ENCODE measurements at regions not wholly inside any gene's neighbourhood (a gene's known extent, or its start where the extent isn't known, plus 50 kb on each side); places are given as distances from the start of the nearest gene placed in this dataset.
"Not testable (repeated sequence)": the region's sequence is repeated elsewhere in the genome, so short reads cannot be mapped to it uniquely, and the experiment has no call there.

DNA sequence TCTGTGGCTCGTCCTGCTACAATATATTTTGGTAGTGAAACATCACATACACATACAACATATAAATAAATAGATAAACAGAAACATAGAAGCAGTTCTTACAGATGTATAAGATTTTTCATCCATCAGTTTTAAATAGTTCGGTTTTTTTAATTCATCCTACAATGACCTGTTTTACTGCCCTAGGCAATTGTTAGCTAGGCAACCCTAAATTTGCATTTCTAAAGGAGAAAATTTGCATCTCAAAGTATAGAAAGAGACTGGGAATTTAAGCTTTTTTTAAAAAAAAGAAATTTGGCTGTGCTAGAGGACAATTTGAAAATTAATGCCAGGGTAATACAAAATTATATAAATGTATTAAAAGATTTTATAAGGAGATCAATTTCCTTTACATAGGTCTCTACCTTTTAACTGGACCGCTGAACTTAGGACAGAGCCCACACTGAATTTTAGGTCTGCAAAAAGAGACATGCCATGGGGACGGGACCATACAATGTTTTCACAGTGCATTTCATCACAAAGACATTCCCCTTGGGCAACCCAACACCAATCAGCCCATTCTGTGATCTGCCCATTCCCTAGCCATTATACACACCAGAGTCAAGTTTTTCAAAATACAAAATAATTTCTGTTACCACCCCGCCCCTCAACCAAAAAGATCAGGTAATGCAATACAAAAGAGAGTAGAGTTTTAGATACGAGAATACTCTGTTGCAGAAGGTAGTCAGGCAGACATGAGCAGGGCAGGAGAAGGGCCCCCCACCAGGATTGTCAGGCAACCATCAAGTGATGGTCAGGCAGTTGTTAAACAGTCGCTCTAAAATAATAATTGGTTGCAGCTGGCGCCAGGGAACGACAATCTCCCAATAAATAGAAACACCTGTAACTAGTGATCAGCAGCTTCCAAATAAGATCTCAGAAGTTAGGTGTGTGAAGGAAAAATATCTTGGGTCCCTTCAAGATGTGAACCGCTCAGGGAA is 299.7 kb upstream of the SGCG start:
- H3K4me3 ChIP-seq (ENCODE audit: low read length) = no peak overlapping the region
- no peaks in the 10 kb centered on the region for H3K9me3 ChIP-seq (ENCODE audit: control insufficient read depth, low read length)
- no peaks in the 10 kb centered on the region for H3K4me1 ChIP-seq (ENCODE audit: control insufficient read depth, insufficient read depth, low read length)
- no peak for ATAC-seq
- intact Hi-C loops (cut with DNase I) = no loop called here
- WGBS = 82% methylated on average over 10 of the region's 10 CpGs
- no peaks in the 10 kb centered on the region for H3K27me3 ChIP-seq (ENCODE audit: control insufficient read depth, insufficient read depth)
- H3K27ac ChIP-seq (ENCODE audit: low read length) = no peak overlapping the region
- no peak for DNase-seq

DNA sequence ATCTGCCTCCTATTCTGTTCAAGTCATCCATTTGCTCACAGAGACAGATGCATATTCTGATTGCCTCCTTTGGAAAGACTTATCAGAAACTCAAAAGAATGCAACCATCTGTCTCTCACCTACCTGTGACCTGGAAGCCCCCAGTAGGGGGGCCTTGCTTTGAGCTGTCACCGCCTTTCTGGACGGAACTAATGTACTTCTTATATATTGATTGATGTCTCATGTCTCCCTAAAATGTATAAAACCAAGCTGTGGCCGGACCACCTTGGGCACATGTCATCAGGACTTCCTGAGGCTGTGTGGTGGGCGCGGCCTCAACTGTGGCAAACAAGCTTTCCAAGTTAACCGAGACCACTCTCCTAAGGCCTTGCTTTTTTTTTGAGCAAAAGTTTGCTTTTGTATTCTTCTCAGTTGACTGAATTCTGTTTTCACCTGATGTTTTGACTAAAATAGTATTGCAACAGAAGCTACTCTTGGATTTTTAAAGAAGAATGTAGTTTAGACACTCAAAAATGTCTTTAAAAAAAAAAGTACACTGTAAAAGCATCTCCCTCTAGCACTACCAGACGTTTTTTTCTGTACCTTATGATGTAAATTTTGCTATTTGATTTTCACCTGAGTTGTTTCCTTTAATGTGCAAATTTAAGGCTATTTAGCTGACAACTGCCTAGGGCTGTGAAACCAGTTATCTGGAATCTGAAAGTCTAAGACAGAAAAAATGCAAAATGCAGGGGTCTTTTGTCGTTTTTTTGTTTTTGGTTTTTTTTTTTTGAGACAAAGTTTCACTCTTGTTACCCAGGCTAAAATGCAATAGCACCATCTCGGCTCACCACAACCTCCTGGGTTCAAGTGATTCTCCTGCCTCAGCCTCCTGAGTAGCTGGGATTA is 298.8 kb upstream of the SGCG start:
- intact Hi-C loops (cut with DNase I); H3K27me3 ChIP-seq (ENCODE audit: control insufficient read depth, insufficient read depth); H3K9me3 ChIP-seq (ENCODE audit: control insufficient read depth, low read length); DNase-seq; H3K4me1 ChIP-seq (ENCODE audit: control insufficient read depth, insufficient read depth, low read length); ATAC-seq; H3K4me3 ChIP-seq (ENCODE audit: low read length); H3K27ac ChIP-seq (ENCODE audit: low read length): not testable (repeated sequence)
- WGBS = 70% methylated on average over 9 of the region's 9 CpGs

DNA sequence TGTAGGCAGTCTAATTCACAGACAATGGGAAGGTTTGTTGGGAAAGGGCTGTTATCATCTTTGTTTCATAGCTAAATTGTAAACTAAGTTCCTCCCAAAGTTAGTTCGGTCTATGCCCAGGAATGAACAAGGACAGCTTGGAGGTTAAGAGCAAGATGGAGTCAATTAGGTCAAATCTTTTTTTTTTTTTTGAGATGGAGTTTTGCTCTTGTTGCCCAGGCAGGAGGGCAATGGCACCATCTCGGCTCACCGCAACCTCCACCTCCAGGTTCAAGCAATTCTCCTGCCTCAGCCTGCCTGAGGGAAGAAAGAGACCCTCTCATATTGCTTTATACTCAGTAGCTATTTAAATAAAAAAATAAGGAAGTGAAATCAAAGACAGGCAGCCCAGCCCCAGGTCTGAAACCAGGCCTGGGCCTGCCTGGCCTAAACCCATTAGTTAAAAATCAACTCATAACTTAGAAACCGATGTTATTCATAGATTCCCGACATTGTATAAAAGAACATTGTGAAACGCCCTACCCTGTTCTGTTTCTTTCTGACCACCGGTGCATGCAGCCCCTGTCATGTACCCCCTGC is 297.4 kb upstream of the SGCG start:
- WGBS = 82% methylated on average over 7 of the region's 7 CpGs
- intact Hi-C loops (cut with DNase I) = no loop called here
- no peak for DNase-seq
- Histone ChIP-seq H3K9me3 (ENCODE audit: control insufficient read depth, low read length) (no peaks in the 10 kb centered on the region), H3K27ac (ENCODE audit: low read length) (no peak overlapping the region), H3K27me3 (ENCODE audit: control insufficient read depth, insufficient read depth) (no peaks in the 10 kb centered on the region), H3K4me1 (ENCODE audit: control insufficient read depth, insufficient read depth, low read length) (no peaks in the 10 kb centered on the region), H3K4me3 (ENCODE audit: low read length) (no peak overlapping the region)
- ATAC-seq = no peak

DNA sequence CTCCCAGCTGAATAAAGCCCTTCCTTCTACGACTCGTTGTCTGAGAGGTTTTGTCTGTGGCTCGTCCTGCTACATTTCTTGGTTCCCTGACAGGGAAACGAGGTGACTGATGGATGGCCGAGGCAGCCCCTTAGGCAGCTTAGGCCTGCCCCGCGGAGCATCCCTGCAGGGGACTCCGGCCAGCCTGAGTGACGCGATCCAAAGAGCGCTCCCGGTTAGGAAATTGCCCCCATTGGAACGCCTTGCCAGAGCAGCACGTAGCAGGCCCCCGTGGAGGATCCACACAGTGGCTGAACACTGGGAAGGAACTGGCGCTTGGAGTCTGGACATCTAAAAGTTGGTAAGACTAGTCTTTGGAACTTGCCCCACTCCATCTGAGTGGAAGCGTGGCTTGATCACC is 296.8 kb upstream of the SGCG start:
- DNase-seq = no peak
- intact Hi-C loops (cut with DNase I) = no loop called here
- H3K27ac ChIP-seq (ENCODE audit: low read length) = no peak overlapping the region
- no peaks in the 10 kb centered on the region for H3K9me3 ChIP-seq (ENCODE audit: control insufficient read depth, low read length)
- ATAC-seq = no peak
- H3K4me1 ChIP-seq (ENCODE audit: control insufficient read depth, insufficient read depth, low read length) = no peaks in the 10 kb centered on the region
- no peak overlapping the region for H3K4me3 ChIP-seq (ENCODE audit: low read length)
- H3K27me3 ChIP-seq (ENCODE audit: control insufficient read depth, insufficient read depth) = no peaks in the 10 kb centered on the region
- 70% methylated on average over 17 of the region's 17 CpGs for WGBS

DNA sequence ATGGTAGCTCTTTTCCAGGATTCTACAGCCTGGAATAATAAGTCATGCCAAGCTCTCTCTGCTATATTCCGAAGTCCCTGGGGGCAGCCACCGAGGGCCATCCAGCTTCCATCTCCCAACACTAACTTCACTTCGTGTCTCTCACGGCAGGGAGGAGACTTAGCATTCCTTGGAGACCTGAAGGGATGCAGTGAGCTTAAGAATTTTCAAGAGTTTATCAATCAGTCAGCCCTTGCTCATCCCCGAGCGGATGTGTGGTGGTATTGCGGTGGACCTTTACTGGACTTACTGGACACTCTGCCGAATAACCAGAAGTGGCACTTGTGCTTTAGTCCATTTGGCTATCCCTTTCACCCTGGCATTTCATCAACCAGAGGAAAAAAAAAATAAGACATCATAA is 294.7 kb upstream of the SGCG start:
- ATAC-seq; H3K27ac ChIP-seq (ENCODE audit: low read length); DNase-seq; H3K9me3 ChIP-seq (ENCODE audit: control insufficient read depth, low read length); H3K4me1 ChIP-seq (ENCODE audit: control insufficient read depth, insufficient read depth, low read length); intact Hi-C loops (cut with DNase I); H3K4me3 ChIP-seq (ENCODE audit: low read length); H3K27me3 ChIP-seq (ENCODE audit: control insufficient read depth, insufficient read depth): not testable (repeated sequence)
- WGBS = 86% methylated on average over 8 of the region's 8 CpGs

DNA sequence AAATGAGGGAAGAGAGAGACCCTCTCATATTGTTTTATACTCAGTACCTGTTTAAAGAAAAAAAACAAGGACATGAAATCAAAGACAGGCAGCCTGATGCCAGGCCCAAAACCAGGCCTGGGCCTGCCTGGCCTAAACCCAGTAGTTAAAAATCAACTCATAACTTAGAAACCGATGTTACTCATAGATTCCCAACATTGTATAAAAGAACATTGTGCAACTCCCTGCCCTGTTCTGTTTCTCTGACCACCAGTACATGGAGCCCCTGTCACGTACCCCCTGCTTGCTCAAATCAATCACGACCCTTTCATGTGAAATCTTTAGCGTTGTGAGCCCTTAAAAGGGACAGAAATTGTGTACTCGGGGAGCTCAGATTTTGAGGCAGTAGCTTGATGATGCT is 291.4 kb upstream of the SGCG start:
- DNase-seq; ATAC-seq; H3K9me3 ChIP-seq (ENCODE audit: control insufficient read depth, low read length); H3K27me3 ChIP-seq (ENCODE audit: control insufficient read depth, insufficient read depth); H3K27ac ChIP-seq (ENCODE audit: low read length); H3K4me3 ChIP-seq (ENCODE audit: low read length); intact Hi-C loops (cut with DNase I); H3K4me1 ChIP-seq (ENCODE audit: control insufficient read depth, insufficient read depth, low read length): not testable (repeated sequence)
- 87% methylated on average over 5 of the region's 5 CpGs for WGBS

DNA sequence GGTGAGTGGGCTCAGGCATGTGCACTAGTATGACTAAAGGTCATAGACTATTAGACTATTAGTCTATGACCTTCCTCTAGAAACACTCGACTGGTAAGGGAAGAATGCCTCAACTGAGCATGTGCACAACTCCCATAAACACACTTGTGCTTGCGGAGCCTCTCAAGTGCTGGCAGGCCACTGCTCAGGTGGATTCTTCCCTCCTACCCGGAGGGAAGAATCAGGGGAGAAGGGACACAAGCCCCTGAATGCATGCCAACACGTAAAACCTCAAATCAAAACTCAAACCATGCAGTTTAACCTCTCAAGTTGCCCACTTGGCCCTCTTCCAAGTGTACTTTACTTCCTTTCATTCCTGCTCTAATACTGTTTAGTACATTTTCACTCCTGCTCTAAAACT is 287.6 kb upstream of the SGCG start:
- Histone ChIP-seq H3K27me3 (ENCODE audit: control insufficient read depth, insufficient read depth) (no peaks in the 10 kb centered on the region), H3K9me3 (ENCODE audit: control insufficient read depth, low read length) (no peaks in the 10 kb centered on the region), H3K4me3 (ENCODE audit: low read length) (no peak overlapping the region), H3K4me1 (ENCODE audit: control insufficient read depth, insufficient read depth, low read length) (no peaks in the 10 kb centered on the region), H3K27ac (ENCODE audit: low read length) (no peak overlapping the region)
- DNase-seq (no peak), ATAC-seq (no peak)
- 60% methylated on average over 4 of the region's 4 CpGs for WGBS
- intact Hi-C loops (cut with DNase I) = no loop called here

DNA sequence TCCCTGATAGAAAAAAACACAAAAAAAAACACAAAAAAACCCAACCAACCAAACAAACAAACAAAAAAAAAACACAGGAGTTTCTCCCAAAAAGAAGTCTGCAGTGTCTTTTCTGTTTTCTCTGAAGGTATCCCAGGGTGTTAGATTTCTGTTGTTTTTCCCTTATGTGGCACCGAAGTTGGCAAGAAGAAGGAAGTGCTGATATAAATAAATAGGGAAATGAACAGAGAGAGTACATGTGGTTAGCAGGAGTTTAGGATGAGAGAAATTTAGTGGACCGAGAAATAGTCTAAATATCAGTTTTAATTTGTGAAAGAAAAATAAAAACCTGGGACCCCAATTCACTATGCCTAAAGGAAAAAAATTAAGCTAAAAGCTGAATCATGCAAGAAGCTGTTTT is 287.0 kb upstream of the SGCG start:
- Histone ChIP-seq H3K4me1 (ENCODE audit: control insufficient read depth, insufficient read depth, low read length) (no peaks in the 10 kb centered on the region), H3K27ac (ENCODE audit: low read length) (no peak overlapping the region), H3K9me3 (ENCODE audit: control insufficient read depth, low read length) (no peaks in the 10 kb centered on the region), H3K27me3 (ENCODE audit: control insufficient read depth, insufficient read depth) (no peaks in the 10 kb centered on the region), H3K4me3 (ENCODE audit: low read length) (no peak overlapping the region)
- 63% methylated on average over 2 of the region's 2 CpGs for WGBS
- DNase-seq (no peak), ATAC-seq (no peak)
- intact Hi-C loops (cut with DNase I) = no loop called here

DNA sequence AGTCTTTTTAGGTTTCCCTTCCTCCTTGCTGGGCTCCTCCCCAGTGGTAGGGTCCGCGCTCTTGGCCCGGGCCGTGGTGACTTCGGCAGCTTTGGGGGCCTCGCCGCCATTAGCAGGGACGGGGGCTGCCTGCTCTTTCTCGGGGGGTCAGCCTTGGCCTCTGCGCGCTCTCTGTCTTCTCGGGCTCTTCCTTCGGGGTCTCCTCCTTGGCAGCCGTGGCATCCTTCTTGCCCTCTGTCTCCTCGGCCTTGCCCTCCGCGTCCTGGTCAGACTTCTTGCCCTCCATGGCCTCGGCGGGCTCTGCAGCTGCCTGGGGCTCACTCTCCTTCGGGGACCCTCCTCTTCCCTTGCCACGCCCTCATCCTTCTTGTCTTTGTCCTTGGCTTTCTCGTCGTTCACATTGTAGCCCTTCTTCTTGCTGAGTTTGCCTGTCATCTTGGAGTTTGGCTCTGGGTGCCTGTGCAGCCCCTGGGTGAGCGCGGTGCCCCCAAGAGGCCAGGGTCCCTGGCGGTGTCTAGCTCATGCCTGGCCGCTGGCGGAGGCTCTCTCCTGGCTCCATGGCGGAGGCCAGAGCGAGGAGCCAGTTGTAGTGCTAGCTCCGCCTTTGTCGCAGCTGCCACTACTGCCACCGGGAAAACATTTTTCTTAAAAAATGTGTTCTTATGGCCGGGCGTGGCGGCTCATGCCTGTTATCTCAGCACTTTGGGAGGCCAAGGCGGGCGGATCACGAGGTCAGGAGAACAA is 283.0 kb upstream of the SGCG start:
- intact Hi-C loops (cut with DNase I) = no loop called here
- peak in 2 of 3 donors; percentile 40 to 43 for DNase-seq
- Histone ChIP-seq H3K27me3 (ENCODE audit: control insufficient read depth, insufficient read depth) (no peaks in the 10 kb centered on the region), H3K4me1 (ENCODE audit: control insufficient read depth, insufficient read depth, low read length) (no peaks in the 10 kb centered on the region), H3K27ac (ENCODE audit: low read length) (no peak overlapping the region), H3K9me3 (ENCODE audit: control insufficient read depth, low read length) (no peaks in the 10 kb centered on the region), H3K4me3 (ENCODE audit: low read length) (no peak overlapping the region)
- WGBS = 90% methylated on average over 39 of the region's 39 CpGs
- ATAC-seq = no peak

DNA sequence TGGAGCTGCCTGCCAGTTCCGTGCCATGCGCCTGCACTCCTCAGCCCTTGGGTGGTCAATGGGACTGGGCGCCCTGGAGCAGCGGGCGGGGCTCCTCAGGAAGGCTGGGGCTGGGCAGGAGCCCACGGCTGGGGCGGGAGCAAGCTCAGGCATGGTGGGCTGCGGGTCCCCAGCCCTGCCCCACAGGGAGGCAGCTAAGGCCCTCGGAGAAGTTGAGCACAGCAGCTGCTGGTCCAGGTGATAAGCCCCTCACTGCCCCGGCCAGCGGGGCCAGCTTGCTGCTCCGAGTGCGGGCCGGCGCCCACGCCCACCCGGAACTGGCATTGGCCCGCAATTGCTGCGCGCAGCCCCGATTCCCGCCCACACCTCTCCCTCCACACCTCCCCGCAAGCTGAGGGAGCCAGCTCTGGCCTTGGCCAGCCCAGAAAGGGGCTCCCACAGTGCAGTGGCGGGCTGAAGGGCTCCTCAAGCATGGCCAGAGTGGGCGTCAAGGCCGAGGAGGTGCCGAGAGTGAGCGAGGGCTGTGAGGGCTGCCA is 280.3 kb upstream of the SGCG start:
- H3K4me3 ChIP-seq (ENCODE audit: low read length); H3K27me3 ChIP-seq (ENCODE audit: control insufficient read depth, insufficient read depth); H3K4me1 ChIP-seq (ENCODE audit: control insufficient read depth, insufficient read depth, low read length); ATAC-seq; intact Hi-C loops (cut with DNase I); H3K27ac ChIP-seq (ENCODE audit: low read length); H3K9me3 ChIP-seq (ENCODE audit: control insufficient read depth, low read length); DNase-seq: not testable (repeated sequence)
- 88% methylated on average over 28 of the region's 28 CpGs for WGBS

Data from right cardiac atrium (tissue), 5 donors.